ENCODE measurements at regions not wholly inside any gene's neighbourhood (a gene's known extent, or its start where the extent isn't known, plus 50 kb on each side); places are given as distances from the start of the nearest gene placed in this dataset.

GRCh38 chrX:149274516-149275105 lies 230.5 kb downstream of the IDS start:
- ATAC-seq, result no peak
- TF ChIP-seq TSHZ2 (CRISPR knock-in tag; IDR thresholded peaks at IDR 0.05) (no peak), ZC3H10 (CRISPR knock-in tag; IDR thresholded peaks at IDR 0.05) (no peak), CSRNP3 (CRISPR knock-in tag; IDR thresholded peaks at IDR 0.05) (no peak), OSR1 (CRISPR knock-in tag; IDR thresholded peaks at IDR 0.05) (no peak), ZNF565 (CRISPR knock-in tag; conservative IDR thresholded peaks at IDR 0.05; ENCODE audit: low read depth) (no peak), TCF4 (CRISPR knock-in tag; IDR thresholded peaks at IDR 0.05; ENCODE audit: borderline replicate concordance) (no peak), ZFP30 (CRISPR knock-in tag; IDR thresholded peaks at IDR 0.05) (no peak), PATZ1 (CRISPR knock-in tag; IDR thresholded peaks at IDR 0.05; ENCODE audit: borderline replicate concordance) (no peak), ARNTL (CRISPR knock-in tag; IDR thresholded peaks at IDR 0.05; ENCODE audit: borderline replicate concordance, low read depth) (no peak), CSDC2 (CRISPR knock-in tag; IDR thresholded peaks at IDR 0.05) (no peak), ESRRG (CRISPR knock-in tag; IDR thresholded peaks at IDR 0.05) (no peak), TOX (CRISPR knock-in tag; IDR thresholded peaks at IDR 0.05; ENCODE audit: borderline replicate concordance) (no peak), CREB5 (CRISPR knock-in tag; IDR thresholded peaks at IDR 0.05; ENCODE audit: low read depth) (no peak), ZNF8 (CRISPR knock-in tag; IDR thresholded peaks at IDR 0.05) (no peak), ISL1 (CRISPR knock-in tag; IDR thresholded peaks at IDR 0.05) (no peak), ZNF70 (CRISPR knock-in tag; IDR thresholded peaks at IDR 0.05) (no peak), SNAI2 (CRISPR knock-in tag; IDR thresholded peaks at IDR 0.05) (no peak)

GRCh38 chrX:149272690-149273463 lies 232.2 kb downstream of the IDS start:
- ATAC-seq, result no peak

More at GRCh38 chrX:149272690-149273463, 232.2 kb downstream of the IDS start:
- TF ChIP-seq ZNF70 (CRISPR knock-in tag; IDR thresholded peaks at IDR 0.05) (no peak), TSHZ2 (CRISPR knock-in tag; IDR thresholded peaks at IDR 0.05) (no peak), ISL1 (CRISPR knock-in tag; IDR thresholded peaks at IDR 0.05) (no peak), PATZ1 (CRISPR knock-in tag; IDR thresholded peaks at IDR 0.05; ENCODE audit: borderline replicate concordance) (no peak), GLIS3 (CRISPR knock-in tag; IDR thresholded peaks at IDR 0.05) (no peak), ARNTL (CRISPR knock-in tag; IDR thresholded peaks at IDR 0.05; ENCODE audit: borderline replicate concordance, low read depth) (no peak), ZC3H10 (CRISPR knock-in tag; IDR thresholded peaks at IDR 0.05) (no peak), RARB (CRISPR knock-in tag; IDR thresholded peaks at IDR 0.05) (no peak), TOX (CRISPR knock-in tag; IDR thresholded peaks at IDR 0.05; ENCODE audit: borderline replicate concordance) (no peak), OSR1 (CRISPR knock-in tag; IDR thresholded peaks at IDR 0.05) (no peak), ZFP30 (CRISPR knock-in tag; IDR thresholded peaks at IDR 0.05) (no peak), SNAI2 (CRISPR knock-in tag; IDR thresholded peaks at IDR 0.05) (no peak), CSDC2 (CRISPR knock-in tag; IDR thresholded peaks at IDR 0.05) (no peak), CREB5 (CRISPR knock-in tag; IDR thresholded peaks at IDR 0.05; ENCODE audit: low read depth) (no peak), ZFP3 (CRISPR knock-in tag; IDR thresholded peaks at IDR 0.05) (no peak), ESRRG (CRISPR knock-in tag; IDR thresholded peaks at IDR 0.05) (no peak), POU6F1 (CRISPR knock-in tag; IDR thresholded peaks at IDR 0.05; ENCODE audit: borderline replicate concordance, low read depth) (no peak)

Measured in SK-N-SH treated with all-trans-retinoic acid at 6 μM for 48 hours (cell line).